HEK293 (cell line): ENCODE measurements at regions not wholly inside any gene's neighbourhood (a gene's known extent, or its start where the extent isn't known, plus 50 kb on each side); places are given as distances from the start of the nearest gene placed in this dataset.

Experiments
- CTCF ChIA-PET: fragments of 350-600 bp; formaldehyde crosslinking; extraction: SDS; loops from one replicate; lab custom pipeline; 2021; ENCODE audit warnings: antibody characterized with exemption; lab: Yijun Ruan, JAX
- POLR2A ChIA-PET: fragments of 300-600 bp; formaldehyde crosslinking; extraction: SDS; loops from one replicate; lab custom pipeline; 2020; ENCODE audit warnings: antibody characterized with exemption, inconsistent platforms; lab: Yijun Ruan, JAX
- H3K27ac ChIP-seq: fragments of 200-500 bp; sonication (Bioruptor generic); 2 replicates; pipeline ENCODE4 v1.5.1; 2014; ENCODE audit warnings: low read depth, low read length, control low read depth, inconsistent platforms; ENCODE audit errors: extremely low read depth
- H3K36me3 ChIP-seq, 2 experiments: fragments of 200-500 bp in 1 of 2; sonication (Bioruptor generic) in 1 of 2; 1 replicate in 1 of 2; 2 replicates in 1 of 2; pipeline ENCODE4 v1.5.1; 2014 to 2017; ENCODE audit warnings: inconsistent platforms in 2 of 2, low read length in 2 of 2; ENCODE audit not compliant: control insufficient read depth in 2 of 2, insufficient read depth in 1 of 2
- H3K4me1 ChIP-seq: fragments of 200-500 bp; sonication (Bioruptor generic); 2 replicates; pipeline ENCODE4 v1.5.1; 2014; ENCODE audit warnings: mild to moderate bottlenecking, low read length, inconsistent platforms; ENCODE audit not compliant: control insufficient read depth, insufficient read depth
- H3K4me3 ChIP-seq: 2 replicates; pipeline ENCODE4 v1.5.1; 2011; ENCODE audit warnings: low read depth, mild to moderate bottlenecking, control low read depth, low read length, moderate library complexity
- H3K9me3 ChIP-seq: fragments of 200-500 bp; sonication (Bioruptor generic); 2 replicates; pipeline ENCODE4 v1.5.1; 2014; ENCODE audit warnings: low read depth, low read length, inconsistent platforms; ENCODE audit not compliant: control insufficient read depth, insufficient read depth
- FEZF1 ChIP-seq: fragments of 450-650 bp; formaldehyde crosslinking; IDR thresholded peaks from 2 replicates; pipeline ENCODE4 v1.5.1; 2016; ENCODE audit warnings: missing biosample characterization, missing genetic modification characterization
- KLF8 ChIP-seq: fragments of 450-650 bp; formaldehyde crosslinking; IDR thresholded peaks from 2 replicates; pipeline ENCODE4 v1.5.1; 2016; ENCODE audit warnings: missing biosample characterization, missing genetic modification characterization
- MEIS1 ChIP-seq: sonication (generic); formaldehyde crosslinking; IDR thresholded peaks from 2 replicates; pipeline ENCODE4 v1.8.1; 2022; ENCODE audit warnings: missing genetic modification reagents, mild to moderate bottlenecking, borderline replicate concordance
- SALL2 ChIP-seq: fragments of 450-650 bp; formaldehyde crosslinking; IDR thresholded peaks from 2 replicates; pipeline ENCODE4 v1.5.0; 2017; ENCODE audit warnings: missing biosample characterization, mild to moderate bottlenecking, missing genetic modification characterization, borderline replicate concordance
- SETDB1 ChIP-seq: IDR thresholded peaks from one replicate; pipeline ENCODE4 v1.6.1; 2017; ENCODE audit warnings: mild to moderate bottlenecking, low read length, moderate library complexity, mixed read lengths; ENCODE audit not compliant: insufficient read length
- YY2 ChIP-seq: fragments of 450-650 bp; formaldehyde crosslinking; IDR thresholded peaks from 2 replicates; pipeline ENCODE4 v1.5.1; 2016; ENCODE audit warnings: missing biosample characterization, missing genetic modification characterization
- ZNF132 ChIP-seq: fragments of 450-650 bp; formaldehyde crosslinking; IDR thresholded peaks from 2 replicates; pipeline ENCODE4 v1.5.1; 2017; ENCODE audit warnings: missing biosample characterization, missing genetic modification characterization, borderline replicate concordance
- ZNF133 ChIP-seq: fragments of 450-650 bp; formaldehyde crosslinking; IDR thresholded peaks from 2 replicates; pipeline ENCODE4 v1.5.1; 2016; ENCODE audit warnings: missing biosample characterization, missing genetic modification characterization
- ZNF169 ChIP-seq: fragments of 450-650 bp; formaldehyde crosslinking; IDR thresholded peaks from 2 replicates; pipeline ENCODE4 v1.5.1; 2016; ENCODE audit warnings: missing biosample characterization, missing genetic modification characterization
- ZNF214 ChIP-seq: fragments of 450-650 bp; formaldehyde crosslinking; IDR thresholded peaks from 2 replicates; pipeline ENCODE4 v1.5.1; 2017; ENCODE audit warnings: missing biosample characterization, mild to moderate bottlenecking, missing genetic modification characterization, borderline replicate concordance
- ZNF335 ChIP-seq: fragments of 450-650 bp; formaldehyde crosslinking; conservative IDR thresholded peaks from 2 replicates; pipeline ENCODE4 v1.5.1; 2016; ENCODE audit warnings: missing biosample characterization, missing genetic modification characterization
- ZNF394 ChIP-seq: fragments of 450-650 bp; formaldehyde crosslinking; IDR thresholded peaks from 2 replicates; pipeline ENCODE4 v1.5.1; 2016; ENCODE audit warnings: missing biosample characterization, missing genetic modification characterization, mild to moderate bottlenecking, moderate library complexity, borderline replicate concordance
- ZNF433 ChIP-seq: fragments of 450-650 bp; formaldehyde crosslinking; IDR thresholded peaks from 2 replicates; pipeline ENCODE4 v1.5.1; 2016; ENCODE audit warnings: missing biosample characterization, missing genetic modification characterization, low read depth
- ZNF548 ChIP-seq: fragments of 450-650 bp; formaldehyde crosslinking; IDR thresholded peaks from 2 replicates; pipeline ENCODE4 v1.5.1; 2016; ENCODE audit warnings: missing biosample characterization, missing genetic modification characterization
- ZNF654 ChIP-seq: fragments of 450-650 bp; formaldehyde crosslinking; IDR thresholded peaks from 2 replicates; pipeline ENCODE4 v1.5.1; 2016; ENCODE audit warnings: low read depth, missing biosample characterization, missing genetic modification characterization
- ZNF664 ChIP-seq: fragments of 450-650 bp; formaldehyde crosslinking; IDR thresholded peaks from 2 replicates; pipeline ENCODE4 v1.5.1; 2016; ENCODE audit warnings: missing biosample characterization, missing genetic modification characterization
- ZNF701 ChIP-seq: fragments of 450-650 bp; formaldehyde crosslinking; IDR thresholded peaks from 2 replicates; pipeline ENCODE4 v1.5.1; 2016; ENCODE audit warnings: missing biosample characterization, missing genetic modification characterization
- ZNF776 ChIP-seq: fragments of 450-650 bp; formaldehyde crosslinking; IDR thresholded peaks from 2 replicates; pipeline ENCODE4 v1.5.0; 2017; ENCODE audit warnings: missing biosample characterization, missing genetic modification characterization, borderline replicate concordance
- ZXDB ChIP-seq: fragments of 450-650 bp; formaldehyde crosslinking; IDR thresholded peaks from 2 replicates; pipeline ENCODE4 v1.5.1; 2016; ENCODE audit warnings: missing biosample characterization, missing genetic modification characterization
- TF ChIP-seq, protein P1 (sequence below): fragments of 450-650 bp; formaldehyde crosslinking; IDR thresholded peaks from 2 replicates; pipeline ENCODE4 v1.5.1; 2016; ENCODE audit warnings: missing biosample characterization, missing genetic modification characterization, borderline replicate concordance
- TF ChIP-seq, protein P2 (sequence below): fragments of 450-650 bp; formaldehyde crosslinking; conservative IDR thresholded peaks from 2 replicates; pipeline ENCODE4 v1.5.1; 2016; ENCODE audit warnings: low read depth, missing biosample characterization, missing genetic modification characterization
- TF ChIP-seq, protein P3 (sequence below): fragments of 450-650 bp; formaldehyde crosslinking; IDR thresholded peaks from 2 replicates; pipeline ENCODE4 v1.5.1; 2016; ENCODE audit warnings: missing biosample characterization, missing genetic modification characterization

DNA sequence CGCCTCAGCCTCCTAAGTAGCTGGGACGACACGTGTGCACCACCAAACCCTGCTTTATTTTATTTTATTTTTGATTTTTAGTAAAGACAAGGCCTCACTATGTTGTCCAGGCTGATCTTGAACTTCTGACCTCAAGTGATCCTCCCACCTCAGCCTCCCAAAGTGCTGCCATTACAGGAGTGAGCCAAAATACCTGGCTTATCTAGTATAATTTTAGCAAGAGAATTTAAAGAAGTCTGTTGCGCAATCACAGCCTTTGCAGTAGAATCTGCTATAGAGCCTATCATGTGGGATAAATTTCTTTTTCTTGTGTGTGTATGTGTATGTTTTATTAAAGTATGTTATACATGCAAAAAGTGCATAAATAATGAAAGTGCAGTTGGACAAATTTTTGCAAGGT, 92.1 kb upstream of the ANKEF1 start (continued):
- TF ChIP-seq, protein P1, sequence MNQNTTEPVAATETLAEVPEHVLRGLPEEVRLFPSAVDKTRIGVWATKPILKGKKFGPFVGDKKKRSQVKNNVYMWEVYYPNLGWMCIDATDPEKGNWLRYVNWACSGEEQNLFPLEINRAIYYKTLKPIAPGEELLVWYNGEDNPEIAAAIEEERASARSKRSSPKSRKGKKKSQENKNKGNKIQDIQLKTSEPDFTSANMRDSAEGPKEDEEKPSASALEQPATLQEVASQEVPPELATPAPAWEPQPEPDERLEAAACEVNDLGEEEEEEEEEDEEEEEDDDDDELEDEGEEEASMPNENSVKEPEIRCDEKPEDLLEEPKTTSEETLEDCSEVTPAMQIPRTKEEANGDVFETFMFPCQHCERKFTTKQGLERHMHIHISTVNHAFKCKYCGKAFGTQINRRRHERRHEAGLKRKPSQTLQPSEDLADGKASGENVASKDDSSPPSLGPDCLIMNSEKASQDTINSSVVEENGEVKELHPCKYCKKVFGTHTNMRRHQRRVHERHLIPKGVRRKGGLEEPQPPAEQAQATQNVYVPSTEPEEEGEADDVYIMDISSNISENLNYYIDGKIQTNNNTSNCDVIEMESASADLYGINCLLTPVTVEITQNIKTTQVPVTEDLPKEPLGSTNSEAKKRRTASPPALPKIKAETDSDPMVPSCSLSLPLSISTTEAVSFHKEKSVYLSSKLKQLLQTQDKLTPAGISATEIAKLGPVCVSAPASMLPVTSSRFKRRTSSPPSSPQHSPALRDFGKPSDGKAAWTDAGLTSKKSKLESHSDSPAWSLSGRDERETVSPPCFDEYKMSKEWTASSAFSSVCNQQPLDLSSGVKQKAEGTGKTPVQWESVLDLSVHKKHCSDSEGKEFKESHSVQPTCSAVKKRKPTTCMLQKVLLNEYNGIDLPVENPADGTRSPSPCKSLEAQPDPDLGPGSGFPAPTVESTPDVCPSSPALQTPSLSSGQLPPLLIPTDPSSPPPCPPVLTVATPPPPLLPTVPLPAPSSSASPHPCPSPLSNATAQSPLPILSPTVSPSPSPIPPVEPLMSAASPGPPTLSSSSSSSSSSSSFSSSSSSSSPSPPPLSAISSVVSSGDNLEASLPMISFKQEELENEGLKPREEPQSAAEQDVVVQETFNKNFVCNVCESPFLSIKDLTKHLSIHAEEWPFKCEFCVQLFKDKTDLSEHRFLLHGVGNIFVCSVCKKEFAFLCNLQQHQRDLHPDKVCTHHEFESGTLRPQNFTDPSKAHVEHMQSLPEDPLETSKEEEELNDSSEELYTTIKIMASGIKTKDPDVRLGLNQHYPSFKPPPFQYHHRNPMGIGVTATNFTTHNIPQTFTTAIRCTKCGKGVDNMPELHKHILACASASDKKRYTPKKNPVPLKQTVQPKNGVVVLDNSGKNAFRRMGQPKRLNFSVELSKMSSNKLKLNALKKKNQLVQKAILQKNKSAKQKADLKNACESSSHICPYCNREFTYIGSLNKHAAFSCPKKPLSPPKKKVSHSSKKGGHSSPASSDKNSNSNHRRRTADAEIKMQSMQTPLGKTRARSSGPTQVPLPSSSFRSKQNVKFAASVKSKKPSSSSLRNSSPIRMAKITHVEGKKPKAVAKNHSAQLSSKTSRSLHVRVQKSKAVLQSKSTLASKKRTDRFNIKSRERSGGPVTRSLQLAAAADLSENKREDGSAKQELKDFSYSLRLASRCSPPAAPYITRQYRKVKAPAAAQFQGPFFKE = no peak
- TF ChIP-seq ZNF654 (no peak), ZNF776 (no peak), SALL2 (tag by site-specific recombination) (no peak), ZXDB (tag by site-specific recombination) (no peak), YY2 (no peak), ZNF214 (no peak), ZNF133 (tag by site-specific recombination) (no peak), ZNF701 (tag by site-specific recombination) (no peak), ZNF335 (tag by site-specific recombination) (no peak), MEIS1 (CRISPR knock-in tag) (no peak)
- TF ChIP-seq, protein P2, sequence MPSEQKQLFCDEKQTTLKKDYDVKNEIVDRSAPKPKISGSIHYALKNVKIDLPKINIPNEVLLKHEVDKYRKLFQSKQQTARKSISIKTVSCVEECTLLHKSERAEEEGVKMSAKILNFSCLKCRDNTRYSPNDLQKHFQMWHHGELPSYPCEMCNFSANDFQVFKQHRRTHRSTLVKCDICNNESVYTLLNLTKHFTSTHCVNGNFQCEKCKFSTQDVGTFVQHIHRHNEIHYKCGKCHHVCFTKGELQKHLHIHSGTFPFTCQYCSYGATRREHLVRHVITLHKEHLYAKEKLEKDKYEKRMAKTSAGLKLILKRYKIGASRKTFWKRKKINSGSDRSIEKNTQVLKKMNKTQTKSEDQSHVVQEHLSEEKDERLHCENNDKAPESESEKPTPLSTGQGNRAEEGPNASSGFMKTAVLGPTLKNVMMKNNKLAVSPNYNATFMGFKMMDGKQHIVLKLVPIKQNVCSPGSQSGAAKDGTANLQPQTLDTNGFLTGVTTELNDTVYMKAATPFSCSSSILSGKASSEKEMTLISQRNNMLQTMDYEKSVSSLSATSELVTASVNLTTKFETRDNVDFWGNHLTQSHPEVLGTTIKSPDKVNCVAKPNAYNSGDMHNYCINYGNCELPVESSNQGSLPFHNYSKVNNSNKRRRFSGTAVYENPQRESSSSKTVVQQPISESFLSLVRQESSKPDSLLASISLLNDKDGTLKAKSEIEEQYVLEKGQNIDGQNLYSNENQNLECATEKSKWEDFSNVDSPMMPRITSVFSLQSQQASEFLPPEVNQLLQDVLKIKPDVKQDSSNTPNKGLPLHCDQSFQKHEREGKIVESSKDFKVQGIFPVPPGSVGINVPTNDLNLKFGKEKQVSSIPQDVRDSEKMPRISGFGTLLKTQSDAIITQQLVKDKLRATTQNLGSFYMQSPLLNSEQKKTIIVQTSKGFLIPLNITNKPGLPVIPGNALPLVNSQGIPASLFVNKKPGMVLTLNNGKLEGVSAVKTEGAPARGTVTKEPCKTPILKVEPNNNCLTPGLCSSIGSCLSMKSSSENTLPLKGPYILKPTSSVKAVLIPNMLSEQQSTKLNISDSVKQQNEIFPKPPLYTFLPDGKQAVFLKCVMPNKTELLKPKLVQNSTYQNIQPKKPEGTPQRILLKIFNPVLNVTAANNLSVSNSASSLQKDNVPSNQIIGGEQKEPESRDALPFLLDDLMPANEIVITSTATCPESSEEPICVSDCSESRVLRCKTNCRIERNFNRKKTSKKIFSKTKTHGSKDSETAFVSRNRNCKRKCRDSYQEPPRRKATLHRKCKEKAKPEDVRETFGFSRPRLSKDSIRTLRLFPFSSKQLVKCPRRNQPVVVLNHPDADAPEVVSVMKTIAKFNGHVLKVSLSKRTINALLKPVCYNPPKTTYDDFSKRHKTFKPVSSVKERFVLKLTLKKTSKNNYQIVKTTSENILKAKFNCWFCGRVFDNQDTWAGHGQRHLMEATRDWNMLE = no peak

DNA sequence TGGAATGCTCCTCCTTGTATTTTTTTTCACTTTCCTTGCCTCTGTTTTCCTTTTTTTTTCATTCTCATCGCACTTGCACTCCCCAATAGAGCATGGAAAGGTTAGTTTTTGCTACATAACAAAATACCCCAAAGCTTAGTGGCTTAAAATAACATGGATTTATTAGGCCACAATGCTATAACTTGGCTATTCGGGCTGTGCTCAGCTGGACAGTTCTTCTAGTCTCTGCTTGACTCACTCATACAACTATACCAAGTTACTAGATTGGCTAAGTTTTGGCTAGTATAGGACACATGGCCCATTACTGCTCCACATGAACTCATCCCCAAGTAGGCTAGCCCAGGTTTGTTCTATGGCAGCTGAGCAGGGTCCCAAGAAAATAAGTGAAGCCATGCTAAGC, 94.5 kb upstream of the ANKEF1 start:
- Histone ChIP-seq H3K9me3 (no peaks in the 10 kb centered on the region), H3K4me3 (no peak overlapping the region), H3K4me1 (no peaks in the 10 kb centered on the region), H3K36me3 (no peaks in the 10 kb centered on the region), H3K27ac (no peak overlapping the region)
- POLR2A ChIA-PET = no interaction called here
- TF ChIP-seq ZNF169 (tag by site-specific recombination) (no peak), KLF8 (tag by site-specific recombination) (no peak), ZNF654 (no peak), ZNF433 (tag by site-specific recombination) (no peak), ZNF132 (no peak), ZXDB (tag by site-specific recombination) (no peak), SETDB1 (no peak), ZNF548 (tag by site-specific recombination) (no peak), FEZF1 (no peak), ZNF664 (tag by site-specific recombination) (no peak), ZNF394 (tag by site-specific recombination) (no peak)
- TF ChIP-seq, protein P3, sequence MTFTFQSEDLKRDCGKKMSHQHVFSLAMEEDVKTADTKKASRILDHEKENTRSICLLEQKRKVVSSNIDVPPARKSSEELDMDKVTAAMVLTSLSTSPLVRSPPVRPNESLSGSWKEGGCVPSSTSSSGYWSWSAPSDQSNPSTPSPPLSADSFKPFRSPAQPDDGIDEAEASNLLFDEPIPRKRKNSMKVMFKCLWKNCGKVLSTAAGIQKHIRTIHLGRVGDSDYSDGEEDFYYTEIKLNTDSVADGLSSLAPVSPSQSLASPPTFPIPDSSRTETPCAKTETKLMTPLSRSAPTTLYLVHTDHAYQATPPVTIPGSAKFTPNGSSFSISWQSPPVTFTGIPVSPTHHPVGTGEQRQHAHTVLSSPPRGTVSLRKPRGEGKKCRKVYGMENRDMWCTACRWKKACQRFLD (tag by site-specific recombination) = no peak
- CTCF ChIA-PET = no interaction called here
